Head of caudate nucleus (tissue), 42 donors: ENCODE measurements at regions not wholly inside any gene's neighbourhood (a gene's known extent, or its start where the extent isn't known, plus 50 kb on each side); places are given as distances from the start of the nearest gene placed in this dataset.
"Not testable (repeated sequence)": the region's sequence is repeated elsewhere in the genome, so short reads cannot be mapped to it uniquely, and the experiment has no call there.

Experiments
- DNase-seq, 42 donors: peaks; one replicate each; pipeline versions ENCODE4 v3.0.0 to v3.0.0-alpha.2; 2020 to 2021; ENCODE audit warnings: mixed read lengths in 7 of 42
- intact Hi-C: fragments of 100-400 bp; cut with DNase I; formaldehyde crosslinking; loops from one replicate; pipeline ENCODE4 v1.15.0; 2022

GRCh38 chr18:70709720-70710119 is 420.9 kb downstream of the SOCS6 start:
- no peak for DNase-seq
- intact Hi-C loops: no loop called here

DNA sequence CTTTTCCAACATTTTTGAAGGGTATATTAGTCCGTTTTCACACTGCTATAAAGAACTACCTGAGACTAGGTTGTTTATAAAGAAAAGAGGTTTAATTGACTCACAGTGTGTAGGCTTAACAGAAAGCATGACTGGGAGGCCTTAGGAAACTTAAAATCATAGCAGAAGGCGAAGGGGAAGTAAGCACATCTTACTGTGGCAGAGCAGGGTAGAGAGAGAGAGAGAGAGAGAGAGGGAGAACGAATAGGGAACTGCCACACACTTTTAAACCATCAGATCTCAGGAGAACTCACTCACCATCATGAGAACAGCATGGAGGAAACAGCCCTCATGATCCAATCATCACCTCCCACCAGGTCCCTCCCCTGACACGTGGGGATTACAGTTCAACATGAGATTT is 420.3 kb downstream of the SOCS6 start:
- DNase-seq: no peak
- intact Hi-C loops: no loop called here

DNA sequence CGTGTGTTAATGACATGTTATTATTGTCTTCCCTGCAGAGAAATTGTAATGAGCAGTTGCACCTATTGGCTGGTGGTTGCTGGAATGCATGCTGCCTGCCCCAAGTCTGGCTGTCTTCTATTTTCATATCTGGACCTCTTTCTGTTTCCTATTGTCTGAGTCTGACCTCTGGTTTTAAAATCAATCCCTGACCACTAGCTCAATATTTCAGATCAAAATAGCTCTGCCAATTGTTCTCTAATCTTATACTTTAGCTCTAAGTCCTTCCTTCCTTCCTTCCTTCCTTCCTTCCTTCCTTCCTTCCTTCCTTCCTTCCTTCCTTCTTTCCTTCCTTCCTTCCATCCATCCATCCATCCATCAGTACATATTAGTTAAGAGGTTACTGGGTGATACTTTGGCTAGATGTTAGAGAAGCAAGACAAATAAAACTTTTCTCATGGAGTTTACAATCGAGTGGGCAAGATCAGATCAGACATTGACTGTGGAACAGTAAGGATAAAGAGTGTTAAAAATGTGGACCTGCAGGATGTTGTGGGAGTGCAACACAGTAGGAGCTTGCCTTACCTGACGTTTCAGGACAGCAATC is 417.1 kb downstream of the SOCS6 start:
- intact Hi-C loops: no loop called here
- DNase-seq: no peak

- no peak for DNase-seq
- intact Hi-C loops: no loop called here
Measured at GRCh38 chr18:70700496-70700895, 411.7 kb downstream of the SOCS6 start.

GRCh38 chr18:70698574-70698973 is 409.7 kb downstream of the SOCS6 start:
- intact Hi-C loops: no loop called here
- DNase-seq: no peak

DNA sequence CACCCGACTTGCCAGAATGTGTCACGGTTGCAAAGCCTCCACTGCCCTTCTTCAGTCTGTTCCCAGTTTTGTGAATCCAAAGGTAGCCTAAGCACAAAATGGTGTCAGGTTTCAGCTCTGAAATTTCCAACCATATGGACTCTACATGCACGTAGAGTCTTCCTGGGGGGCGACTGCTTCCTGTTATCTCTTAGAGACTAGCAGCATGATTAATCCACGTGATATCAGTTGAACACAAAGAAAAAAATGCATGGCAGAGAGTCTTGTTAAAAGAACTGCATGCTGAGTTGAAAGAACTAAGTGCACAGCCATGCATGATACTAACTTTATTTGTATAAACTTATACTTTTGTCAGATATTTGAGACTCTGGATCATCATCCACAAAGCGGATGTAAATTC is 404.4 kb downstream of the SOCS6 start:
- intact Hi-C loops: no loop called here
- DNase-seq: no peak

DNA sequence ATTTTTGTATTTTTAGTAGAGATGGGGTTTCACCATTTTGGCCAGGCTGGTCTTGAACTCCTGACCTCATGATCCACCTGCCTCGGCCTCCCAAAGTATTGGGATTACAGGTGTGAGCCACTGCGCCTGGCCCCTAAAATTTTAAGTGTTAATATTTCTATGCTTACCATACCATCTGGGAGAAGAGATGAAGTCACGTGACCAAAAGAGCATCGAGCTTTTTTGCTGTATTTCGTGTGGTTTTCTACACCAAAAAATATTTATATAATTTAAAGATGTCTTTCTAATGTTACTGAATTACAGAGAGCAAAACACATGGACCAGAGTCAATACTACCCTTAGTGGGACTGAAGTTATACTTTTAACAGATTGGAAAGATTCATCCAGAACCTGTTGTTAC is 400.9 kb downstream of the SOCS6 start:
- DNase-seq, intact Hi-C loops: not testable (repeated sequence)

DNA sequence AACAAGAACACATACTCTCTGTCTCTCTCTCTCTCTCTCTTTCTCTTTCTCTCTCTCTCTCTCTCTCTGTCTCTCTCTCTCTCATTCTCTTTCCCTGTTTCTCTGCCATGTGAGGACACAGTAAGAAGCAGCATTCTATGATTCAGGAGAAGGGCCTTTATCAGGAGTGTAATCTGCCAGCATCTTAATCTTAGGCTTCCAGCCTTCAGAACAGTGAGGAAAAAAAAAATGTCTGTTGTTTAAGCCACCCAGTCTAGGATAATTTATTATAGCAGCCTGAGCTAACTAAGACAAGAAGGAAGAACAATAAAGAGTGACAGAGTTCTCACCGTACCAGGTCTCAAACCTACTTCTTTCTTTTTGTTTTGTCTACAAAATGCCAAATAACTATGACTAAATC is 399.4 kb downstream of the SOCS6 start:
- intact Hi-C loops: no loop called here
- DNase-seq: no peak

GRCh38 chr18:70684821-70685220 is 396.0 kb downstream of the SOCS6 start:
- no peak for DNase-seq
- intact Hi-C loops: no loop called here

GRCh38 chr18:70683263-70683662 is 394.4 kb downstream of the SOCS6 start:
- intact Hi-C loops: no loop called here
- no peak for DNase-seq

DNA sequence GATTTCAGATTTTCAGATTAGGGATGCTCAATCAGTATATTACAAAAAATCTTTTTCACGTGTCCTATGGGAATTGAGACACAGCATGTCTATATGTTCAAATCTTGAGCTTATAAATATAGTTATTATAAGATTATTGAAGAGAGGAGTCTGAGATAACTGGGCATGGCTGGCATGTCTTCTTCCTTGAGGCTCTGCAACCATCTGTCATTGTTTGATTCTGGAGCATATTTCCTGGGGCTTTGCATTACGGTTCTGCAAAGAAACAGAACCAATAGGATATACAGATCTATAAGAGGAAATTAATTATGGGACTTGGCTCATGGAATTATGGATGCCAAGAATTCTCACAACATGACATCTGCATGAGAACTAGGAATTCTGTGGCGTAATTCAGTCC is 386.1 kb downstream of the SOCS6 start:
- intact Hi-C loops: no loop called here
- no peak for DNase-seq

- intact Hi-C loops: no loop called here
- DNase-seq: no peak
Measured at GRCh38 chr18:70673831-70674230, 385.0 kb downstream of the SOCS6 start.

GRCh38 chr18:70672581-70672980 is 383.7 kb downstream of the SOCS6 start:
- DNase-seq: no peak
- intact Hi-C loops: no loop called here

DNA sequence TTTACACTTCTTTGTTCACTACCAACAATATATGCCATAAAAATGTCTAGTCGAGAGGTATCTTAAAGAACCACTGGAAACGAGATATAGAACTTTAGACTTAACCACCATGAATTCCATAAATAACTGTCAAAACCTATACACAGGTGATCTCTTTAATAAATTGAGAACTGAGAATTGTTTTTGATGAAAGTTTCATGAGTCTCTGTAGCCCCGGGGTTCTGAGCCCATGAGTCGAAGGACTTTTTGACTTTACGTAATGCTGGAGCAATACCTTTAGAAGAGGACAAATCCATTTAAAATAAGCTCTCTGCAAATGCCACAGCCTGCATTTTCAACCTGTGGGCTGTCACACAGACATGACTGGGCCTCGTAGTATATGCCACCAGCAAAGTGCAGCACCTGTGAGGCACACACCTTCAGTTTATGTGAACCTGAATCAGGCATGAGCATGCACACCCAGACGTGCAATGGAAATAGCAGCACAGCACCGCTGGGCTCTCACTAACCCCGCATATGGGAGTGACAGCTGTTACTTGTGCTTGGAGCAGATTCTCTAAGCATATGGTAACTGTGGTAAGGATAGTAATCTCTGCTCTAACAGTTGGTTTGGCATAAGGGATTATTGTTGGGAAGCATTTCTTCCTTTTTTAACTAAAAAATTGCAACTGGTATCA is 383.2 kb downstream of the SOCS6 start:
- no peak for DNase-seq

DNA sequence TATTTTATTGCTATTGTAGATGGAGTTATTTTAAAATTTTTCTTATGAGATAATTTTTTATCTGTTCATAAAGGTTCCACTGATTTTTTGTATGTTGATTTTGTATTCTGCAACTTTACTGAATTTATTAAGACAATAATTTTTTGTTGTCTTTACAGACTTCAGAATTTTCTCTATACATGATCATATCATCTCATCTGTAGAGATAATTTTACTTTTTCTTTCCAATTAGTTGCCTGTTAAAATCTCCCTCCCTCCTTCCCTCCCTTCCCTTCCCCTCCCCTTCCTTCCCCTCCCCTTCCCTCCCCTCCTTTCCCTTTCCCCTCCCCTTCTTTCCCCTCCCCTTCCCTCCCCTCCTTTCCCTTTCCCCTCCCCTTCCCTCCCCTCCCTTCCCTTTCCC is 378.1 kb downstream of the SOCS6 start:
- DNase-seq: no peak
- intact Hi-C loops: no loop called here

More for the DNA sequence above, 383.2 kb downstream of the SOCS6 start:
- intact Hi-C loops: no loop called here

DNA sequence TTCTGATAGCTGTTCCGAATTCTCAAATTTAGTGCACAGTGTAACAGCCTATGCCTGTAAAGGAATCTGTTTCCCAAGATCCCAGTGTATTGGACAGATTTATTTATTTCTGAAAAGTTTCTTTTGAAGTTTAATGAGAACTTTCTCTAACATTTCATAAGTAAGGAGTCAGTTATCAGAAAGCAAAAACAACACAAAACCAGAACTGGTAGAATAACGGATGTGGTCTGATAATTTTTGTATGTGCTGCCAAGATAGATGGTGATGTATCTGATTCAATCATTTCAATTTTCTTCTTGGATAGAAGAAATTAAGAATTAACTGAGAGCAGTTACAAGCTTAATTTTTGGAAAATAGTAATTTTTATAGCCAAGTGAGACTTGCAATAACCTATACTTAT is 374.3 kb downstream of the SOCS6 start:
- intact Hi-C loops: no loop called here
- DNase-seq: no peak

DNA sequence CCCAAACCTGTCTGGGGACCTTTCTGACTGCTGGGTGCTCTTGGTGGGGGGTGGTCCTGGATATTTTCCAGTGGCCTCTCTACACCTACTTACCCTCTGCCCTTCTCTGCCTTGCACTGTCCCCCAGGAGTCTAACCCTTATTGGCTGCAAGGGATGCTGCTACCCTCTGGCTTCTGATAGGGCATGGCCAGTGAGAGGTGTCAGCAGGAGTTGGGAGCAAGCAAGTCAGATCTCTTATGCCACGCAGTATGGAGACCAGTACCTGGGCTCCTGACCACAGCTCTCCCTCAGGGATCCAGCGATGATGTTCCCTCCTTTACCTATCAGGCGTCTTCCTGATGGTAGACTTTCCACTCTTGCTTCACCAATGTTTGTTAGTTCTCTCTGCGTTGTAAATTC is 373.7 kb downstream of the SOCS6 start:
- no peak for DNase-seq
- intact Hi-C loops: no loop called here

- intact Hi-C loops: no loop called here
- DNase-seq: no peak
Measured at GRCh38 chr18:70659036-70659925, 370.4 kb downstream of the SOCS6 start.

GRCh38 chr18:70653671-70654070 is 364.8 kb downstream of the SOCS6 start:
- DNase-seq: no peak
- intact Hi-C loops: no loop called here

DNA sequence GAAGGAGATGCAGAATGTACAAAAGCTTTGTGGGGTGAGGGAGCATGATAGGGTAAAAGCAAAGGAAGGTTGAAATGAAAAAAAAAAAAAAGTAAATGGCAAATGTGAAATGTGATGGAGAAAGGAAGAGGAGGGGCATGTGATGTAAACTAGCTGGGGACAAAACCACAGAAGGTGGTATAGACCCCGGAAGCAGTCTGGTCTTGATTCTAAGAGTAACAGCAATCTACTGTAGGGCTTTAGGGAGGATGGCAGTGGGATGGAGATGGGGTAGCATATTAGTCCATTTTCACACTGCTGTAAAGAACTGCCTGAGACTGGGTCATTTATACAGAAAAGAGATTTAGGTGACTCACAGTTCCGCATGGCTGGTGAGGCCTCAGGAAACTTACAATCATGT is 362.0 kb downstream of the SOCS6 start:
- DNase-seq: no peak
- intact Hi-C loops: no loop called here
